ACC112 (cell line): ENCODE measurements at regions not wholly inside any gene's neighbourhood (a gene's known extent, or its start where the extent isn't known, plus 50 kb on each side); places are given as distances from the start of the nearest gene placed in this dataset.

Source experiments
- H2AFZ ChIP-seq: fragments of 200-600 bp; sonication (generic); one replicate; pipeline ENCODE4 v1.6.0; 2017; ENCODE audit warnings: antibody characterized with exemption, low read length; ENCODE audit not compliant: unreplicated experiment
- H3K27ac ChIP-seq: fragments of 200-600 bp; sonication (generic); 2 replicates; pipeline ENCODE4 v1.5.1; 2014; ENCODE audit warnings: low read depth, mild to moderate bottlenecking, antibody characterized with exemption, low read length, moderate library complexity
- H3K27me3 ChIP-seq: fragments of 200-600 bp; sonication (generic); 2 replicates; pipeline ENCODE4 v1.6.1; 2014; ENCODE audit warnings: mild to moderate bottlenecking, antibody characterized with exemption, low read length, moderate library complexity, mixed read lengths; ENCODE audit not compliant: insufficient read depth
- H3K36me3 ChIP-seq: fragments of 200-600 bp; sonication (generic); 2 replicates; pipeline ENCODE4 v1.6.1; 2016; ENCODE audit warnings: mild to moderate bottlenecking, antibody characterized with exemption, low read length, moderate library complexity, mixed read lengths; ENCODE audit not compliant: insufficient read depth
- H3K4me1 ChIP-seq: fragments of 200-600 bp; sonication (generic); one replicate; pipeline ENCODE4 v1.6.1; 2016; ENCODE audit warnings: low read length, mixed read lengths; ENCODE audit not compliant: insufficient read depth, unreplicated experiment, control insufficient read depth
- H3K4me3 ChIP-seq: fragments of 200-600 bp; sonication (generic); 2 replicates; pipeline ENCODE4 v1.5.1; 2014; ENCODE audit warnings: mild to moderate bottlenecking, low read depth, low read length
- H3K79me2 ChIP-seq: fragments of 200-600 bp; sonication (generic); one replicate; pipeline ENCODE4 v1.6.0; 2016; ENCODE audit warnings: low read length; ENCODE audit not compliant: control insufficient read depth, unreplicated experiment, insufficient read depth

GRCh38 chr6:82761674-82762345 lies 303.8 kb downstream of the UBE3D start:
- Histone ChIP-seq H3K36me3 (no peaks in the 10 kb centered on the region), H3K79me2 (no peaks in the 10 kb centered on the region), H2AFZ (peak overlapping the region; percentile 51), H3K27ac (peak overlapping the region; percentile 72), H3K4me1 (peaks cover 10% of the 10 kb centered on the region), H3K27me3 (no peaks in the 10 kb centered on the region), H3K4me3 (peak overlapping the region; percentile 35)

- Histone ChIP-seq H3K27me3 (no peaks in the 10 kb centered on the region), H2AFZ (no peak overlapping the region), H3K36me3 (no peaks in the 10 kb centered on the region), H3K4me1 (peaks cover 8% of the 10 kb centered on the region), H3K4me3 (no peak overlapping the region), H3K79me2 (no peaks in the 10 kb centered on the region), H3K27ac (no peak overlapping the region)
Observed at GRCh38 chr6:82766476-82766875, 299.2 kb downstream of the UBE3D start.

GRCh38 chr6:82767037-82767436 lies 298.6 kb downstream of the UBE3D start:
- Histone ChIP-seq H3K27ac (no peak overlapping the region), H3K36me3 (no peaks in the 10 kb centered on the region), H3K4me1 (peaks cover 5% of the 10 kb centered on the region), H2AFZ (no peak overlapping the region), H3K27me3 (no peaks in the 10 kb centered on the region), H3K79me2 (no peaks in the 10 kb centered on the region), H3K4me3 (no peak overlapping the region)

DNA sequence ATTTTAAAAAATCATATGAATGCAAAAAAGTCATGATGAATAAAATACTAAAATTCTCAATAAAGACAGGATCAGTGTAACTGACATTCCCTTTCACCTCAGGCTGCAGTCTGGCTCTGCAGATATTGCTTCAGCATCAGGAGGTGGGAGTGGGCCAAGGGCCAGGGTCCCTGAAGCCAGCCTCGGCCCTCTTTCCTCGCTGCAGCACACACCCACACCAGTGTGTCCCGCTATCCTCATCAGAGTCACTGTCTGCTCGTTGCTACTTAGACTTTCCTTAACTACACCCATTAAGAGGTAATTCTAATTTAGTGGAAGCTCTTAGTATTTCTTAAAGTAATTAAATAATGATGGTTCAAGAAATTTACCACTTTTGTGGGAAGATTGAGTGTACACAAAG lies 298.2 kb downstream of the UBE3D start:
- Histone ChIP-seq H3K4me3 (no peak overlapping the region), H3K36me3 (no peaks in the 10 kb centered on the region), H3K27me3 (no peaks in the 10 kb centered on the region), H3K79me2 (no peaks in the 10 kb centered on the region), H2AFZ (no peak overlapping the region), H3K27ac (no peak overlapping the region), H3K4me1 (peaks cover 5% of the 10 kb centered on the region)

DNA sequence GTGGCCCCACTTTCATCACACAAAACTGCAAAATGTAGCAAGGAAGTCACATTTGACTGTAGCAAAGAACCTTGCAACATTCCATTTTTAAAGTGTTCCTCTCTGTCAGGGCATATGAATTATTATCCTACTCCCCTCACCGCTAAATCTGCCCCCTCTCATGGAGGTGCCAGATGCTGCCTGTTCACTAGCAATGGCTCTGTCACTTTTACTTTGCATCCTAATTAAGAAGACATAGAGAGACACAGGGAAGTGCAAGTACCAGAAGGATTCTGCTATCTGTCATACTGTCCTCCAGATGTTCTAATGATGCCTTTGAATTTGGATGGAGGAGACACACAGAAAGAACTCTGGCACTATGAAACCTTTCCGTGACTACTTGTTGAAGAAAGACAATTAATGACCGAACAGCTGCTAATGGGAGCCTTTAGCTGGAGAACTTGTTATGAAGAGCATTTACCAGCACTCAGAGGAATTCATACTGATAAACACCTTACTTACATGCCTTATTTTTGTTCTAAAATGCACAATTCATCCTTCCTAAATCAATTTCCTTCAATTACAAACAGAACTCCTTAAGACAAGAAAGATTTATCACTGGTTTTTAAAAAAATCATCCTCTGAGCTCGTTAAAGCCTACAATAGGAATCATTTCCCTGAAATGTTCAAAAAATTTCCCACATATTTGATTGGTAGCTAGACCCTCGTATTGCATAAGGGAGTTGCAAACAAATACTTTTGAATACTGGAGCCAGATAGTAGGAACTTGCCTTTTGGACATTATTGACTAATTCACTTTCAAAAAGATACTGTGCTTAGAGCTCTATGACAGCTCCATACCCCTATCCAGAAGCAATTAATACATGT lies 292.6 kb downstream of the UBE3D start:
- H3K4me1 ChIP-seq, result peaks cover 3% of the 10 kb centered on the region
- no peak overlapping the region for H3K4me3 ChIP-seq
- no peak overlapping the region for H3K27ac ChIP-seq

GRCh38 chr6:82775361-82775760 lies 290.3 kb downstream of the UBE3D start:
- H3K79me2 ChIP-seq, result no peaks in the 10 kb centered on the region
- no peaks in the 10 kb centered on the region for H3K36me3 ChIP-seq
- H3K27ac ChIP-seq, result no peak overlapping the region
- no peaks in the 10 kb centered on the region for H3K27me3 ChIP-seq
- peaks cover 3% of the 10 kb centered on the region for H3K4me1 ChIP-seq
- no peak overlapping the region for H2AFZ ChIP-seq
- no peak overlapping the region for H3K4me3 ChIP-seq

More for the DNA sequence above, 292.6 kb downstream of the UBE3D start:
- H2AFZ ChIP-seq, result no peak overlapping the region
- H3K79me2 ChIP-seq, result no peaks in the 10 kb centered on the region
- no peaks in the 10 kb centered on the region for H3K36me3 ChIP-seq
- H3K27me3 ChIP-seq, result no peaks in the 10 kb centered on the region

GRCh38 chr6:82775981-82776380 lies 289.7 kb downstream of the UBE3D start:
- peaks cover 3% of the 10 kb centered on the region for H3K4me1 ChIP-seq
- no peaks in the 10 kb centered on the region for H3K79me2 ChIP-seq
- peak overlapping the region; percentile 61 for H2AFZ ChIP-seq
- H3K36me3 ChIP-seq, result no peaks in the 10 kb centered on the region
- H3K27me3 ChIP-seq, result no peaks in the 10 kb centered on the region
- H3K27ac ChIP-seq, result no peak overlapping the region
- H3K4me3 ChIP-seq, result no peak overlapping the region

DNA sequence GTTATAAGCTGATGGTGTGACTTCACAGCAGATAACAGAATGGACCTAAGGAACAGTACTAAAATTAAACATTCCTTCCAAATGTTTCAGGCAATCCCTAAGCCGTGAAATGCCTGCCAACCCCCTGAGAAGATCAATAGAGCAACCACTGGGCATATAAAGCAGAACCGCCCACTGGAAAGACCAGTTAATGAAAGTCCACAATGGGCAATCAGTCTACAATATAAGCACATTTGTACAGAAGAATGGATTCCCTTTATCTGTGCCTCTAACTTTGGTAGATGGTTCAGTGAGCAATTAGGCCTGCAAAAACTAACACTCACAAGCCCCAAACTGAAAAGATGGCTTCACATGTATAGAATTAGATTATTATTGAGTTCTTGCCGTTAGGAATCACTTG lies 286.6 kb downstream of the UBE3D start:
- no peak overlapping the region for H3K4me3 ChIP-seq

GRCh38 chr6:82780334-82780733 lies 285.3 kb downstream of the UBE3D start:
- no peaks in the 10 kb centered on the region for H3K36me3 ChIP-seq
- no peaks in the 10 kb centered on the region for H3K27me3 ChIP-seq
- no peak overlapping the region for H3K4me3 ChIP-seq
- no peaks in the 10 kb centered on the region for H3K79me2 ChIP-seq
- H3K4me1 ChIP-seq, result peaks cover 9% of the 10 kb centered on the region
- H3K27ac ChIP-seq, result no peak overlapping the region
- no peak overlapping the region for H2AFZ ChIP-seq

More for the DNA sequence above, 286.6 kb downstream of the UBE3D start:
- Histone ChIP-seq H2AFZ (no peak overlapping the region), H3K79me2 (no peaks in the 10 kb centered on the region), H3K27me3 (no peaks in the 10 kb centered on the region), H3K27ac (no peak overlapping the region), H3K4me1 (peaks cover 3% of the 10 kb centered on the region), H3K36me3 (no peaks in the 10 kb centered on the region)

DNA sequence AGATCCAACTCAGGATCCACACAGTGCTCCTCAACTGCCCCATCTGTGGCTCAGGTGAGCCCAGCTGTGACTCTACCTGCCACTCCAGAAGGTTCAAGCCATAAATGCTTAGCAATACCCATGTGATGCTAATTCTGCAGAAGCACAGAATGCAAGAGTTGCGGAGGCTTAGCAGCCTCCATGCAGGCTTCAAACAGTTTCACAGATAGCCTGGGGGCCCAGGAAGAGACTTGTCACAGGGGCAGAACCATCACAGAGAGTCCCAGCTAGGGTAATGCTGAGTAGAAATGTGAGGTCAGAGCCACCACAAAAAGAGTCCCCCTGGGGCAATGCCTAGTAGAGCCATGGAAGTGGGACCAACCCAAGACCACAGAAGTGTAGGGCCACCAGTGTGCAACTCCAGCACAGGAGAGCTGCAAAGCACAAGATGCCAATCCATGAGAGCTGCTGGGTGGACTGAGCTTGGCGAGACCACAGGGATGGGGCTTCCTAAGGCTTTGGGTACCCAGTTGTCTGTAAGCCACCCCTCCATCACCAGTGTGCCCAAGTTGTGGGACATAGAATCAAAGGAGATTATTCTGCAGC lies 283.9 kb downstream of the UBE3D start:
- Histone ChIP-seq H3K79me2 (no peaks in the 10 kb centered on the region), H3K36me3 (no peaks in the 10 kb centered on the region), H2AFZ (no peak overlapping the region), H3K27ac (no peak overlapping the region), H3K27me3 (no peaks in the 10 kb centered on the region), H3K4me1 (peaks cover 8% of the 10 kb centered on the region), H3K4me3 (no peak overlapping the region)
